ENCODE measurements at regions not wholly inside any gene's neighbourhood (a gene's known extent, or its start where the extent isn't known, plus 50 kb on each side); places are given as distances from the start of the nearest gene placed in this dataset.

- intact Hi-C loops (cut with DNase I) = no loop called here
- no peak overlapping the region for H3K4me3 ChIP-seq (ENCODE audit: low read length)
- 86% methylated on average over 3 of the region's 3 CpGs for WGBS
- ATAC-seq (peak; percentile 47 to 69), DNase-seq (no peak)
- no peaks in the 10 kb centered on the region for H3K27me3 ChIP-seq (ENCODE audit: control insufficient read depth, insufficient read depth)
- no peak overlapping the region for H3K27ac ChIP-seq (ENCODE audit: low read length)
- H3K9me3 ChIP-seq (ENCODE audit: control insufficient read depth, low read length) = no peaks in the 10 kb centered on the region
- H3K4me1 ChIP-seq (ENCODE audit: control insufficient read depth, insufficient read depth, low read length) = no peaks in the 10 kb centered on the region
Observed at GRCh38 chr18:55102958-55103456, 143.7 kb upstream of the CCDC68 start.

- Histone ChIP-seq H3K27me3 (ENCODE audit: control insufficient read depth, insufficient read depth) (no peaks in the 10 kb centered on the region), H3K4me1 (ENCODE audit: control insufficient read depth, insufficient read depth, low read length) (no peaks in the 10 kb centered on the region), H3K27ac (ENCODE audit: low read length) (no peak overlapping the region), H3K9me3 (ENCODE audit: control insufficient read depth, low read length) (no peaks in the 10 kb centered on the region), H3K4me3 (ENCODE audit: low read length) (no peak overlapping the region)
- 58% methylated on average over 3 of the region's 3 CpGs for WGBS
- intact Hi-C loops (cut with DNase I) = no loop called here
- DNase-seq (no peak), ATAC-seq (peak in 1 of 2 donors; percentile 13)
Observed at GRCh38 chr18:55102501-55102900, 143.2 kb upstream of the CCDC68 start.

- intact Hi-C loops (cut with DNase I) = no loop called here
- DNase-seq = no peak
- H3K9me3 ChIP-seq (ENCODE audit: control insufficient read depth, low read length) = no peaks in the 10 kb centered on the region
- no peaks in the 10 kb centered on the region for H3K27me3 ChIP-seq (ENCODE audit: control insufficient read depth, insufficient read depth)
- no peak overlapping the region for H3K27ac ChIP-seq (ENCODE audit: low read length)
- 91% methylated on average over 2 of the region's 2 CpGs for WGBS
- H3K4me1 ChIP-seq (ENCODE audit: control insufficient read depth, insufficient read depth, low read length) = no peaks in the 10 kb centered on the region
- H3K4me3 ChIP-seq (ENCODE audit: low read length) = no peak overlapping the region
- ATAC-seq = no peak
Observed at GRCh38 chr18:55101458-55101824, 142.2 kb upstream of the CCDC68 start.

GRCh38 chr18:55100817-55101457 lies 141.7 kb upstream of the CCDC68 start:
- no peaks in the 10 kb centered on the region for H3K27me3 ChIP-seq (ENCODE audit: control insufficient read depth, insufficient read depth)
- ATAC-seq (no peak), DNase-seq (no peak)
- H3K4me1 ChIP-seq (ENCODE audit: control insufficient read depth, insufficient read depth, low read length) = no peaks in the 10 kb centered on the region
- H3K9me3 ChIP-seq (ENCODE audit: control insufficient read depth, low read length) = no peaks in the 10 kb centered on the region
- H3K4me3 ChIP-seq (ENCODE audit: low read length) = no peak overlapping the region
- H3K27ac ChIP-seq (ENCODE audit: low read length) = no peak overlapping the region
- 60% methylated on average over 3 of the region's 3 CpGs for WGBS
- intact Hi-C loops (cut with DNase I) = no loop called here

- WGBS = 61% methylated on average over 9 of the region's 9 CpGs
- DNase-seq (no peak), ATAC-seq (no peak)
- Histone ChIP-seq H3K27ac (ENCODE audit: low read length) (no peak overlapping the region), H3K4me1 (ENCODE audit: control insufficient read depth, insufficient read depth, low read length) (no peaks in the 10 kb centered on the region), H3K27me3 (ENCODE audit: control insufficient read depth, insufficient read depth) (no peaks in the 10 kb centered on the region), H3K4me3 (ENCODE audit: low read length) (no peak overlapping the region), H3K9me3 (ENCODE audit: control insufficient read depth, low read length) (no peaks in the 10 kb centered on the region)
- intact Hi-C loops (cut with DNase I) = no loop called here
Observed at GRCh38 chr18:55097456-55098170, 138.4 kb upstream of the CCDC68 start.

GRCh38 chr18:55096263-55096951 lies 137.1 kb upstream of the CCDC68 start:
- H3K4me1 ChIP-seq (ENCODE audit: control insufficient read depth, insufficient read depth, low read length) = no peaks in the 10 kb centered on the region

GRCh38 chr18:55095584-55095983 lies 136.3 kb upstream of the CCDC68 start:
- ATAC-seq (no peak), DNase-seq (no peak)
- Histone ChIP-seq H3K9me3 (ENCODE audit: control insufficient read depth, low read length) (no peaks in the 10 kb centered on the region), H3K27ac (ENCODE audit: low read length) (no peak overlapping the region), H3K4me3 (ENCODE audit: low read length) (no peak overlapping the region), H3K4me1 (ENCODE audit: control insufficient read depth, insufficient read depth, low read length) (no peaks in the 10 kb centered on the region), H3K27me3 (ENCODE audit: control insufficient read depth, insufficient read depth) (no peaks in the 10 kb centered on the region)
- 81% methylated on average over 3 of the region's 3 CpGs for WGBS
- intact Hi-C loops (cut with DNase I) = no loop called here

More at GRCh38 chr18:55096263-55096951, 137.1 kb upstream of the CCDC68 start:
- WGBS = 70% methylated on average over 10 of the region's 10 CpGs
- Histone ChIP-seq H3K9me3 (ENCODE audit: control insufficient read depth, low read length) (no peaks in the 10 kb centered on the region), H3K4me3 (ENCODE audit: low read length) (no peak overlapping the region), H3K27me3 (ENCODE audit: control insufficient read depth, insufficient read depth) (no peaks in the 10 kb centered on the region), H3K27ac (ENCODE audit: low read length) (no peak overlapping the region)
- intact Hi-C loops (cut with DNase I) = no loop called here
- peak; percentile 75 to 76 for ATAC-seq
- DNase-seq = peak; percentile 18 to 69 (median 48)

GRCh38 chr18:55093808-55094207 lies 134.5 kb upstream of the CCDC68 start:
- intact Hi-C loops (cut with DNase I) = no loop called here
- Histone ChIP-seq H3K27me3 (ENCODE audit: control insufficient read depth, insufficient read depth) (no peaks in the 10 kb centered on the region), H3K9me3 (ENCODE audit: control insufficient read depth, low read length) (no peaks in the 10 kb centered on the region), H3K4me1 (ENCODE audit: control insufficient read depth, insufficient read depth, low read length) (no peaks in the 10 kb centered on the region), H3K4me3 (ENCODE audit: low read length) (no peak overlapping the region), H3K27ac (ENCODE audit: low read length) (no peak overlapping the region)
- ATAC-seq (no peak), DNase-seq (no peak)

GRCh38 chr18:55093295-55093694 lies 134.0 kb upstream of the CCDC68 start:
- no peaks in the 10 kb centered on the region for H3K9me3 ChIP-seq (ENCODE audit: control insufficient read depth, low read length)
- DNase-seq (no peak), ATAC-seq (no peak)
- no peak overlapping the region for H3K4me3 ChIP-seq (ENCODE audit: low read length)
- H3K27ac ChIP-seq (ENCODE audit: low read length) = no peak overlapping the region
- H3K4me1 ChIP-seq (ENCODE audit: control insufficient read depth, insufficient read depth, low read length) = no peaks in the 10 kb centered on the region
- no peaks in the 10 kb centered on the region for H3K27me3 ChIP-seq (ENCODE audit: control insufficient read depth, insufficient read depth)
- intact Hi-C loops (cut with DNase I) = no loop called here

GRCh38 chr18:55092166-55092565 lies 132.9 kb upstream of the CCDC68 start:
- intact Hi-C loops (cut with DNase I) = no loop called here
- Histone ChIP-seq H3K4me1 (ENCODE audit: control insufficient read depth, insufficient read depth, low read length) (no peaks in the 10 kb centered on the region), H3K9me3 (ENCODE audit: control insufficient read depth, low read length) (no peaks in the 10 kb centered on the region), H3K4me3 (ENCODE audit: low read length) (no peak overlapping the region), H3K27me3 (ENCODE audit: control insufficient read depth, insufficient read depth) (no peaks in the 10 kb centered on the region), H3K27ac (ENCODE audit: low read length) (no peak overlapping the region)
- no peak for ATAC-seq
- no peak for DNase-seq
- WGBS = 91% methylated on average over 4 of the region's 4 CpGs

- Histone ChIP-seq H3K27ac (ENCODE audit: low read length) (no peak overlapping the region), H3K27me3 (ENCODE audit: control insufficient read depth, insufficient read depth) (no peaks in the 10 kb centered on the region), H3K9me3 (ENCODE audit: control insufficient read depth, low read length) (no peaks in the 10 kb centered on the region), H3K4me3 (ENCODE audit: low read length) (no peak overlapping the region), H3K4me1 (ENCODE audit: control insufficient read depth, insufficient read depth, low read length) (no peaks in the 10 kb centered on the region)
- WGBS = 52% methylated on average over 3 of the region's 3 CpGs
- DNase-seq = no peak
- intact Hi-C loops (cut with DNase I) = no loop called here
- ATAC-seq = no peak
Observed at GRCh38 chr18:55090564-55091188, 131.4 kb upstream of the CCDC68 start.

Data from right cardiac atrium (tissue), 5 donors.